Thyroid gland (tissue), 4 donors: ENCODE measurements at regions not wholly inside any gene's neighbourhood (a gene's known extent, or its start where the extent isn't known, plus 50 kb on each side); places are given as distances from the start of the nearest gene placed in this dataset.

ENCODE experiments used
- DNase-seq, 2 donors: peaks; one replicate each; pipeline ENCODE4 v3.0.0-alpha.2; 2019
- H3K27ac ChIP-seq, 3 donors: fragments of 200-600 bp; sonication (generic); 1 replicate in 2 of 3; 2 replicates in 1 of 3; pipeline ENCODE4 v1.5.1; 2016 to 2019; ENCODE audit warnings: mild to moderate bottlenecking in 1 of 3, moderate library complexity in 1 of 3
- H3K27me3 ChIP-seq: fragments of 200-600 bp; sonication (generic); one replicate; pipeline ENCODE4 v1.5.1; 2019
- H3K36me3 ChIP-seq, 2 donors: fragments of 200-600 bp; sonication (generic); one replicate each; pipeline ENCODE4 v1.5.1; 2016 to 2019
- H3K4me1 ChIP-seq, 2 donors: fragments of 200-600 bp; sonication (generic); one replicate each; pipeline ENCODE4 v1.5.1; 2017 to 2019
- H3K4me3 ChIP-seq, 3 donors: fragments of 200-600 bp; sonication (generic); replicated peaks in 1 of 3; 1 replicate in 2 of 3; 2 replicates in 1 of 3; pipeline ENCODE4 v1.5.1; 2016; ENCODE audit warnings: mild to moderate bottlenecking in 1 of 3
- H3K9me3 ChIP-seq: fragments of 200-600 bp; sonication (generic); one replicate; pipeline ENCODE4 v1.5.1; 2017
- POLR2A ChIP-seq, 2 donors: fragments of 450-650 bp; IDR thresholded peaks; one replicate each; pipeline ENCODE4 v1.6.1; 2017; ENCODE audit warnings: antibody characterized with exemption in 2 of 2, mild to moderate bottlenecking in 2 of 2, moderate library complexity in 1 of 2
- WGBS, 2 donors: methylation state at CpG; one replicate each; pipeline ENCODE4 v1.1.5; 2017; 5-methylcytosine and 5-hydroxymethylcytosine counted together
- intact Hi-C: fragments of 100-400 bp; cut with DNase I; formaldehyde crosslinking; loops from one replicate; pipeline ENCODE4 v1.15.1; 2023
- TF ChIP-seq, protein P1 (sequence below), 6 experiments: fragments of 200-600 bp in 3 of 6; fragments of 450-650 bp in 3 of 6; sonication (generic) in 3 of 6; IDR thresholded peaks; one replicate each; pipeline ENCODE4 v1.5.1; 2016 to 2019; ENCODE audit warnings: antibody characterized with exemption in 6 of 6, mild to moderate bottlenecking in 2 of 6, inconsistent platforms in 1 of 6, moderate library complexity in 1 of 6

GRCh38 chr18:26697186-26697884, 149.0 kb upstream of the KCTD1 start:
- WGBS, 2 donors = 84 to 88% methylated on average over 6 of the region's 6 CpGs
- no peaks in the 10 kb centered on the region for H3K9me3 ChIP-seq
- H3K27ac ChIP-seq = no peak overlapping the region
- intact Hi-C loops = no loop called here
- no peak for TF ChIP-seq POLR2A (IDR thresholded peaks at IDR 0.05)
- peaks cover 18 to 19% of the 10 kb centered on the region in 2 donors for H3K4me1 ChIP-seq
- no peak overlapping the region for H3K4me3 ChIP-seq
- no peaks in the 10 kb centered on the region for H3K27me3 ChIP-seq
- DNase-seq = no peak
- H3K36me3 ChIP-seq = no peaks in the 10 kb centered on the region

GRCh38 chr18:26696786-26697185, 148.4 kb upstream of the KCTD1 start:
- peaks cover 14 to 15% of the 10 kb centered on the region in 2 donors for H3K4me1 ChIP-seq
- intact Hi-C loops = no loop called here
- whole genome bisulfite sequencing, 2 donors = 74 to 82% methylated on average over 2 of the region's 2 CpGs

DNA sequence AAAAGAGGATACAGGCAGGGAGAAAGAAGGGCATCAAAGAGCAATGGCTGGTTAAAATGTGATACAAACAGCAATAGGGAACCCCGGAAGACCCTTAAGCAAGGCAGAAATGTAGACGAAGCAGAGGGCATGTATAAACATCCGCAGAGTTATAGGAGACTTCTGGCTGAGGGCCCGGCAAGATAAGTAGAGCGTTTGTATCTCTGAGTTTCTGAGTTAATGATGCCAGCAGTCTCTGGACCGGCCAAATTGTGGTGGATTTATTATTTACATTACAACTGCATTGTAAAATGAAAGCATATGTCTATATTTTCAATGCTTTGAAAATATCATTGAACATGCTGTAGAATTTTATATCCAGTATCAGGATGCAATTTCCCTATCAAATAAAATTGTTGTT, 148.0 kb upstream of the KCTD1 start:
- intact Hi-C loops = no loop called here
- DNase-seq = no peak
- H3K4me1 ChIP-seq = peaks cover 10 to 11% of the 10 kb centered on the region in 2 donors
- H3K9me3 ChIP-seq = no peaks in the 10 kb centered on the region
- TF ChIP-seq, protein P1, sequence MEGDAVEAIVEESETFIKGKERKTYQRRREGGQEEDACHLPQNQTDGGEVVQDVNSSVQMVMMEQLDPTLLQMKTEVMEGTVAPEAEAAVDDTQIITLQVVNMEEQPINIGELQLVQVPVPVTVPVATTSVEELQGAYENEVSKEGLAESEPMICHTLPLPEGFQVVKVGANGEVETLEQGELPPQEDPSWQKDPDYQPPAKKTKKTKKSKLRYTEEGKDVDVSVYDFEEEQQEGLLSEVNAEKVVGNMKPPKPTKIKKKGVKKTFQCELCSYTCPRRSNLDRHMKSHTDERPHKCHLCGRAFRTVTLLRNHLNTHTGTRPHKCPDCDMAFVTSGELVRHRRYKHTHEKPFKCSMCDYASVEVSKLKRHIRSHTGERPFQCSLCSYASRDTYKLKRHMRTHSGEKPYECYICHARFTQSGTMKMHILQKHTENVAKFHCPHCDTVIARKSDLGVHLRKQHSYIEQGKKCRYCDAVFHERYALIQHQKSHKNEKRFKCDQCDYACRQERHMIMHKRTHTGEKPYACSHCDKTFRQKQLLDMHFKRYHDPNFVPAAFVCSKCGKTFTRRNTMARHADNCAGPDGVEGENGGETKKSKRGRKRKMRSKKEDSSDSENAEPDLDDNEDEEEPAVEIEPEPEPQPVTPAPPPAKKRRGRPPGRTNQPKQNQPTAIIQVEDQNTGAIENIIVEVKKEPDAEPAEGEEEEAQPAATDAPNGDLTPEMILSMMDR (IDR thresholded peaks at IDR 0.05) = no peak
- TF ChIP-seq POLR2A (IDR thresholded peaks at IDR 0.05) = no peak
- no peak overlapping the region for H3K27ac ChIP-seq
- no peaks in the 10 kb centered on the region for H3K27me3 ChIP-seq
- 41 to 48% methylated on average over 6 of the region's 6 CpGs for WGBS, 2 donors
- no peaks in the 10 kb centered on the region for H3K36me3 ChIP-seq
- no peak overlapping the region for H3K4me3 ChIP-seq

More at GRCh38 chr18:26696786-26697185, 148.4 kb upstream of the KCTD1 start:
- H3K4me3 ChIP-seq = no peak overlapping the region
- H3K27ac ChIP-seq = no peak overlapping the region
- TF ChIP-seq, protein P1 (IDR thresholded peaks at IDR 0.05) = no peak
- no peak for TF ChIP-seq POLR2A (IDR thresholded peaks at IDR 0.05)
- no peaks in the 10 kb centered on the region for H3K36me3 ChIP-seq
- DNase-seq = no peak
- H3K27me3 ChIP-seq = no peaks in the 10 kb centered on the region
- H3K9me3 ChIP-seq = no peaks in the 10 kb centered on the region

DNA sequence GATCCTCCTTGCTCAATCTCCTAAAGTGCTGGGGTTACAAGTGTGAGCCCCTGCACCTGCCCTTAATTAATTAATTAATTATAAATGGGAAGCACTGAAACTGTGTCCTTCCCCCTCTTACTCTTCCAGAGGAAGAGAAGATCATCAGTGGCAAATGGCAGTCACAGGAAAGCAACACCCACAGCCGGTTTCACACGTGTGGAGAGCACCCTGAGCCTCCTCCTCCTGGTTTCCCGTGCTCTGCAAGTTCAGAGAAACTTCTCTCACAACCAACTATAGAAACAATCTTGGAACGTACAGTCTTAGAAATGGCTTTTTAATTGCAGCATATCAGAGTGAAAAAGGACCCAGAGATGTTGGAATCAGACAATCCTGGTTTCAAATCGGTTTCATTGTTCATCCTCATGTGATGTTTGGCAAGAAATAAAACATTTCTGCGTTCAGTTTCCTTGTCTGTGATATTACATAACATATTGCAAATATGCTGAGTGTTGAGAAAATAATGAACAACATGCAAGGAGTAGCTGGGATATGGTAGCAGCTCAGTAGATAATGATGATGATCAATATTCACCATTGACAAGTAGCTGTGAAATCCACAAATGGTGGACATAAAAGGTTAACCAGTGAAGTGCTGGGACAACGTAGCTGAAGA, 141.0 kb upstream of the KCTD1 start:
- Histone ChIP-seq H3K27me3 (no peaks in the 10 kb centered on the region), H3K4me3 (no peak overlapping the region), H3K9me3 (no peaks in the 10 kb centered on the region), H3K36me3 (no peaks in the 10 kb centered on the region), H3K27ac (no peak overlapping the region), H3K4me1 (no peaks in the 10 kb centered on the region)
- intact Hi-C loops = no loop called here
- no peak for DNase-seq
- WGBS, 2 donors = 58 to 69% methylated on average over 7 of the region's 7 CpGs
- TF ChIP-seq POLR2A (IDR thresholded peaks at IDR 0.05) = no peak
- TF ChIP-seq, protein P1 (IDR thresholded peaks at IDR 0.05) = no peak

DNA sequence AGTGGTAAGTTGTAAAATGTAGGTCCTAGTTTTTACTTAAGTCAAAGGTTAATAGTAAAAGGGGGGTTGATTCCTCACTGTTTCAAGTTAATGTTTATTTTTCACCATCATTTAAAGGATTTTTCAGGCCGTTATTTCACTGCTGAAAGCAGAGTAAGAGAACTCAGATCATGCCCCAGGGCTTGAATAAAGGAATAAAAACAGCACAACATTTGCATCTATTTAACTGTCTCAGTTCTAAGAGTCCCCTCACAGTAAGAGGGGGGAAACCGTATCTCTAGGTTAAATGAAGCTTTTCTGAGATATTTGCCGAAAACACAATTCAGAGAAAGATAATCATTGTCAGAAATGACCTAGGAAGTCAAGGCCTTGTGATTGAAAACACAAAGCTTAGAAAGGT, 138.2 kb upstream of the KCTD1 start:
- no peak for TF ChIP-seq POLR2A (IDR thresholded peaks at IDR 0.05)
- TF ChIP-seq, protein P1 (IDR thresholded peaks at IDR 0.05) = no peak
- no peak for DNase-seq
- 81 to 84% methylated on average over 3 of the region's 3 CpGs for WGBS, 2 donors
- Histone ChIP-seq H3K27ac (no peak overlapping the region), H3K4me3 (no peak overlapping the region), H3K36me3 (no peaks in the 10 kb centered on the region), H3K9me3 (no peaks in the 10 kb centered on the region), H3K4me1 (no peaks in the 10 kb centered on the region), H3K27me3 (no peaks in the 10 kb centered on the region)
- intact Hi-C loops = no loop called here
